ENCODE measurements at regions not wholly inside any gene's neighbourhood (a gene's known extent, or its start where the extent isn't known, plus 50 kb on each side); places are given as distances from the start of the nearest gene placed in this dataset.
"Not testable (repeated sequence)": the region's sequence is repeated elsewhere in the genome, so short reads cannot be mapped to it uniquely, and the experiment has no call there.

GRCh38 chr7:112958775-112959174 lies 127.9 kb downstream of the GPR85 start:
- TF ChIP-seq POLR2A (IDR thresholded peaks at IDR 0.05): no peak
- intact Hi-C loops (cut with DNase I; ENCODE audit: low total_unique reads): no loop called here
- DNase-seq (ENCODE audit: low spot score in 2 of 2): no peak

GRCh38 chr7:112957901-112958300 lies 128.7 kb downstream of the GPR85 start:
- H3K4me3 ChIP-seq (ENCODE audit: low read depth, poor library complexity, severe bottlenecking): no peak overlapping the region
- TF ChIP-seq POLR2A (IDR thresholded peaks at IDR 0.05) (no peak), CTCF (IDR thresholded peaks at IDR 0.05) (no peak)
- intact Hi-C loops (cut with DNase I; ENCODE audit: low total_unique reads): no loop called here
- DNase-seq (ENCODE audit: low spot score in 2 of 2): no peak

More at GRCh38 chr7:112958775-112959174, 127.9 kb downstream of the GPR85 start:
- H3K4me3 ChIP-seq (ENCODE audit: low read depth, poor library complexity, severe bottlenecking): no peak overlapping the region

GRCh38 chr7:112953031-112953430 lies 133.6 kb downstream of the GPR85 start:
- DNase-seq (ENCODE audit: low spot score in 2 of 2); H3K4me3 ChIP-seq (ENCODE audit: low read depth, poor library complexity, severe bottlenecking); intact Hi-C loops (cut with DNase I; ENCODE audit: low total_unique reads): not testable (repeated sequence)
- 52 to 59% methylated on average over 3 of the region's 3 CpGs for WGBS, 2 donors

- TF ChIP-seq CTCF (IDR thresholded peaks at IDR 0.05) (no peak), POLR2A (IDR thresholded peaks at IDR 0.05) (no peak)
- no peak overlapping the region for H3K4me3 ChIP-seq (ENCODE audit: low read depth, poor library complexity, severe bottlenecking)
- 74 to 82% methylated on average over 4 of the region's 4 CpGs for WGBS, 2 donors
- DNase-seq (ENCODE audit: low spot score in 2 of 2): no peak
- intact Hi-C loops (cut with DNase I; ENCODE audit: low total_unique reads): no loop called here
Observed at GRCh38 chr7:112951070-112951469, 135.6 kb downstream of the GPR85 start.

GRCh38 chr7:112949682-112950081 lies 136.9 kb downstream of the GPR85 start:
- intact Hi-C loops (cut with DNase I; ENCODE audit: low total_unique reads); DNase-seq (ENCODE audit: low spot score in 2 of 2); H3K4me3 ChIP-seq (ENCODE audit: low read depth, poor library complexity, severe bottlenecking): not testable (repeated sequence)
- WGBS, 2 donors: 66 to 72% methylated on average over 4 of the region's 4 CpGs

- no peak for DNase-seq (ENCODE audit: low spot score in 2 of 2)
- intact Hi-C loops (cut with DNase I; ENCODE audit: low total_unique reads): no loop called here
- TF ChIP-seq CTCF (IDR thresholded peaks at IDR 0.05): no peak
- TF ChIP-seq POLR2A (IDR thresholded peaks at IDR 0.05): no peak
- WGBS, 2 donors: 86% methylated on average over 2 of the region's 2 CpGs
- no peak overlapping the region for H3K4me3 ChIP-seq (ENCODE audit: low read depth, poor library complexity, severe bottlenecking)
Observed at GRCh38 chr7:112946350-112946749, 140.3 kb downstream of the GPR85 start.

GRCh38 chr7:112945046-112945445 lies 141.6 kb downstream of the GPR85 start:
- H3K4me3 ChIP-seq (ENCODE audit: low read depth, poor library complexity, severe bottlenecking): no peak overlapping the region
- TF ChIP-seq POLR2A (IDR thresholded peaks at IDR 0.05) (no peak), CTCF (IDR thresholded peaks at IDR 0.05) (no peak)
- WGBS, 2 donors: 66 to 76% methylated on average over 3 of the region's 3 CpGs
- DNase-seq (ENCODE audit: low spot score in 2 of 2): no peak
- intact Hi-C loops (cut with DNase I; ENCODE audit: low total_unique reads): no loop called here
